Stimulated activated memory B cell treated with anti-CD40 and anti-IgM and Interleukin-4, amounts not matched to agents 10 μg/mL and 1 μg/mL and 100 μg/mL, for 72 hours (primary cell): ENCODE measurements at regions not wholly inside any gene's neighbourhood (a gene's known extent, or its start where the extent isn't known, plus 50 kb on each side); places are given as distances from the start of the nearest gene placed in this dataset.

Source experiments
- ATAC-seq: fragments of 150-1000 bp; cut with Tn5 transposase; 2 replicates; pipeline ENCODE4 v1.10.0; 2021
- H3K27ac Mint-ChIP-seq: one replicate; pipeline ENCODE4 v1.8.0; 2022; ENCODE audit warnings: mild to moderate bottlenecking, mixed read lengths
- H3K27me3 Mint-ChIP-seq: one replicate; pipeline ENCODE4 v1.8.0; 2022; ENCODE audit warnings: mixed read lengths
- H3K36me3 Mint-ChIP-seq: one replicate; pipeline ENCODE4 v1.8.0; 2022; ENCODE audit warnings: mixed read lengths
- H3K4me1 Mint-ChIP-seq: one replicate; pipeline ENCODE4 v1.8.0; 2022; ENCODE audit warnings: mixed read lengths
- H3K4me3 Mint-ChIP-seq: one replicate; pipeline ENCODE4 v1.8.0; 2022; ENCODE audit warnings: mild to moderate bottlenecking, moderate library complexity, mixed read lengths
- H3K9me3 Mint-ChIP-seq: one replicate; pipeline ENCODE4 v1.8.0; 2022; ENCODE audit warnings: mixed read lengths

- H3K27me3 Mint-ChIP-seq = peaks cover 65% of the 10 kb centered on the region
- no peaks in the 10 kb centered on the region for H3K36me3 Mint-ChIP-seq
- H3K9me3 Mint-ChIP-seq = no peaks in the 10 kb centered on the region
- no peak for ATAC-seq
- no peak overlapping the region for H3K27ac Mint-ChIP-seq
- H3K4me3 Mint-ChIP-seq = no peak overlapping the region
- H3K4me1 Mint-ChIP-seq = no peaks in the 10 kb centered on the region
Observed at GRCh38 chr9:129467004-129467588, 153.8 kb downstream of the C9orf50 start.

- Mint-ChIP-seq H3K4me1 (no peaks in the 10 kb centered on the region), H3K36me3 (no peaks in the 10 kb centered on the region), H3K27ac (no peak overlapping the region), H3K4me3 (no peak overlapping the region), H3K9me3 (no peaks in the 10 kb centered on the region), H3K27me3 (peaks cover 54% of the 10 kb centered on the region)
- ATAC-seq = no peak
Observed at GRCh38 chr9:129465834-129466535, 154.9 kb downstream of the C9orf50 start.

GRCh38 chr9:129464972-129465833 lies 155.7 kb downstream of the C9orf50 start:
- no peak for ATAC-seq
- peaks cover 47% of the 10 kb centered on the region for H3K27me3 Mint-ChIP-seq
- no peaks in the 10 kb centered on the region for H3K9me3 Mint-ChIP-seq
- no peaks in the 10 kb centered on the region for H3K4me1 Mint-ChIP-seq
- no peaks in the 10 kb centered on the region for H3K36me3 Mint-ChIP-seq
- no peak overlapping the region for H3K27ac Mint-ChIP-seq
- H3K4me3 Mint-ChIP-seq = no peak overlapping the region

GRCh38 chr9:129463994-129464393 lies 156.9 kb downstream of the C9orf50 start:
- Mint-ChIP-seq H3K9me3 (no peaks in the 10 kb centered on the region), H3K4me1 (peaks cover 9% of the 10 kb centered on the region), H3K27me3 (peaks cover 38% of the 10 kb centered on the region), H3K27ac (no peak overlapping the region), H3K36me3 (no peaks in the 10 kb centered on the region), H3K4me3 (no peak overlapping the region)
- ATAC-seq = no peak

GRCh38 chr9:129463477-129463876 lies 157.4 kb downstream of the C9orf50 start:
- Mint-ChIP-seq H3K4me1 (peaks cover 14% of the 10 kb centered on the region), H3K4me3 (no peak overlapping the region), H3K36me3 (no peaks in the 10 kb centered on the region), H3K27ac (no peak overlapping the region), H3K9me3 (no peaks in the 10 kb centered on the region), H3K27me3 (peaks cover 37% of the 10 kb centered on the region)
- no peak for ATAC-seq

- Mint-ChIP-seq H3K4me1 (peaks cover 21% of the 10 kb centered on the region), H3K27ac (no peak overlapping the region), H3K36me3 (no peaks in the 10 kb centered on the region), H3K4me3 (no peak overlapping the region), H3K27me3 (peaks cover 30% of the 10 kb centered on the region), H3K9me3 (peaks cover under 1% of the 10 kb centered on the region)
- ATAC-seq = no peak
Observed at GRCh38 chr9:129462360-129462759, 158.5 kb downstream of the C9orf50 start.

GRCh38 chr9:129460323-129461261 lies 160.3 kb downstream of the C9orf50 start:
- Mint-ChIP-seq H3K36me3 (no peaks in the 10 kb centered on the region), H3K9me3 (peaks cover 11% of the 10 kb centered on the region), H3K4me1 (peaks cover 21% of the 10 kb centered on the region), H3K27ac (peak overlapping the region; percentile 90), H3K27me3 (peaks cover 27% of the 10 kb centered on the region), H3K4me3 (peak overlapping the region; percentile 74)
- peak; percentile 91 for ATAC-seq

GRCh38 chr9:129459547-129460322 lies 161.2 kb downstream of the C9orf50 start:
- peak; percentile 21 for ATAC-seq
- peak overlapping the region; percentile 13 for H3K4me3 Mint-ChIP-seq
- H3K27me3 Mint-ChIP-seq = peaks cover 19% of the 10 kb centered on the region
- no peaks in the 10 kb centered on the region for H3K36me3 Mint-ChIP-seq
- H3K9me3 Mint-ChIP-seq = peaks cover 11% of the 10 kb centered on the region
- peaks cover 21% of the 10 kb centered on the region for H3K4me1 Mint-ChIP-seq
- peak overlapping the region; percentile 90 for H3K27ac Mint-ChIP-seq

- Mint-ChIP-seq H3K4me3 (peak overlapping the region; percentile 22), H3K4me1 (peaks cover 21% of the 10 kb centered on the region), H3K9me3 (peaks cover 11% of the 10 kb centered on the region), H3K27me3 (peaks cover 19% of the 10 kb centered on the region), H3K36me3 (no peaks in the 10 kb centered on the region), H3K27ac (peak overlapping the region; percentile 90)
- ATAC-seq = peak; percentile 41
Observed at GRCh38 chr9:129458663-129459546, 162.0 kb downstream of the C9orf50 start.

- no peaks in the 10 kb centered on the region for H3K36me3 Mint-ChIP-seq
- H3K9me3 Mint-ChIP-seq = peaks cover 11% of the 10 kb centered on the region
- ATAC-seq = no peak
- H3K4me1 Mint-ChIP-seq = peaks cover 21% of the 10 kb centered on the region
- no peak overlapping the region for H3K4me3 Mint-ChIP-seq
- H3K27ac Mint-ChIP-seq = peak overlapping the region; percentile 90
- peaks cover 19% of the 10 kb centered on the region for H3K27me3 Mint-ChIP-seq
Observed at GRCh38 chr9:129458155-129458661, 162.7 kb downstream of the C9orf50 start.

- Mint-ChIP-seq H3K27ac (peak overlapping the region; percentile 90), H3K36me3 (no peaks in the 10 kb centered on the region), H3K9me3 (peaks cover 11% of the 10 kb centered on the region), H3K4me1 (peaks cover 21% of the 10 kb centered on the region), H3K27me3 (peaks cover 25% of the 10 kb centered on the region), H3K4me3 (no peak overlapping the region)
- no peak for ATAC-seq
Observed at GRCh38 chr9:129457325-129457779, 163.5 kb downstream of the C9orf50 start.

- Mint-ChIP-seq H3K9me3 (peaks cover 11% of the 10 kb centered on the region), H3K27ac (peak overlapping the region; percentile 90), H3K36me3 (no peaks in the 10 kb centered on the region), H3K27me3 (peaks cover 32% of the 10 kb centered on the region), H3K4me1 (peaks cover 21% of the 10 kb centered on the region), H3K4me3 (no peak overlapping the region)
- ATAC-seq = no peak
Observed at GRCh38 chr9:129456549-129457324, 164.2 kb downstream of the C9orf50 start.
